Choroid plexus epithelial cell (primary cell): ENCODE measurements at regions not wholly inside any gene's neighbourhood (a gene's known extent, or its start where the extent isn't known, plus 50 kb on each side); places are given as distances from the start of the nearest gene placed in this dataset.
A peak's percentile ranks its signal among the peaks of the same experiment; 100 is the strongest.

Experiments
- DNase-seq: peaks from one replicate; pipeline ENCODE4 v3.0.0-alpha.2; 2010; ENCODE audit warnings: low read depth
- H3K4me3 ChIP-seq: 2 replicates; pipeline ENCODE4 v1.5.1; 2011; ENCODE audit warnings: low read depth, mild to moderate bottlenecking, control low read depth, low read length, moderate library complexity
- TF ChIP-seq, protein P1 (sequence below): conservative IDR thresholded peaks from 2 replicates; pipeline ENCODE4 v1.5.1; 2011; ENCODE audit warnings: low read depth, mild to moderate bottlenecking, control low read depth, inconsistent platforms, low read length, moderate library complexity

DNA sequence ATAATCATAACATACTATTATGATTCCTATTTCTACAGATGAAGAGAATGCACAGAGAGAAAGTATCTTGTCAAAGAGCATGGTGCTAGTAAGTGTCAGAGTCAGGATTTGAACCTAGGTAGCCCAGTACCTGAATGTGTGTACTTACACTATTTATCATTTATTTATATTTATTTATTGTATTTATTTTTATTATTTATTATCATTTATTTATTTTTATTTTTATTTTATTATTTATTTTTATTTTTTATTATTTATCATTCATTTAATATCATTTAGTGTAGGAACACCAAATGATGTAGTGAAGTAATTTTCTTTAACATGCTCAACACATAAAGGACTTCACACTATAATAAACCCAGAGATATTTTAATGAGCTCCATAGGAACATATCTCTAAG lies 209.4 kb upstream of the ZFP42 start:
- no peak for DNase-seq
- no peak overlapping the region for H3K4me3 ChIP-seq
- TF ChIP-seq, protein P1, sequence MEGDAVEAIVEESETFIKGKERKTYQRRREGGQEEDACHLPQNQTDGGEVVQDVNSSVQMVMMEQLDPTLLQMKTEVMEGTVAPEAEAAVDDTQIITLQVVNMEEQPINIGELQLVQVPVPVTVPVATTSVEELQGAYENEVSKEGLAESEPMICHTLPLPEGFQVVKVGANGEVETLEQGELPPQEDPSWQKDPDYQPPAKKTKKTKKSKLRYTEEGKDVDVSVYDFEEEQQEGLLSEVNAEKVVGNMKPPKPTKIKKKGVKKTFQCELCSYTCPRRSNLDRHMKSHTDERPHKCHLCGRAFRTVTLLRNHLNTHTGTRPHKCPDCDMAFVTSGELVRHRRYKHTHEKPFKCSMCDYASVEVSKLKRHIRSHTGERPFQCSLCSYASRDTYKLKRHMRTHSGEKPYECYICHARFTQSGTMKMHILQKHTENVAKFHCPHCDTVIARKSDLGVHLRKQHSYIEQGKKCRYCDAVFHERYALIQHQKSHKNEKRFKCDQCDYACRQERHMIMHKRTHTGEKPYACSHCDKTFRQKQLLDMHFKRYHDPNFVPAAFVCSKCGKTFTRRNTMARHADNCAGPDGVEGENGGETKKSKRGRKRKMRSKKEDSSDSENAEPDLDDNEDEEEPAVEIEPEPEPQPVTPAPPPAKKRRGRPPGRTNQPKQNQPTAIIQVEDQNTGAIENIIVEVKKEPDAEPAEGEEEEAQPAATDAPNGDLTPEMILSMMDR = no peak

DNA sequence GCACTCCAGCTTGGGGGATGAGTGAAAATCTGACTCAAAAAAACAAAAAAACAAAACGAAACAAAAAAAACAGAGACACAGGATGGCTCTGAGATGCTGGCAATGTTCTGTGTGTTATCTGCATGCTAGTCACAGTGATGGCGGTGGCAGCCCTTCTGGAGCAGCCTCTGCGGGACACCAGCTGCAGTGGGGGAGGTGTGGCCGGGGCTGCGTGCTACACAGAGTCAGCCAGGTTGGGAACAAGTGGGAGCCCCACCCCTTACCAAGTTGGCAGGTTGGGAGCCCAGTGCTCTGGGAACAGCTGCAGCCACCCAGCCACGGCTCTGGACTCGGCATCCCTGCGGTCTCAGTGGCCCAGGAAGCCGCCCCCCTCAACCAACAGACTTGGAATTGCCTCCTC lies 206.5 kb upstream of the ZFP42 start:
- no peak overlapping the region for H3K4me3 ChIP-seq
- TF ChIP-seq, protein P1 = no peak
- no peak for DNase-seq

DNA sequence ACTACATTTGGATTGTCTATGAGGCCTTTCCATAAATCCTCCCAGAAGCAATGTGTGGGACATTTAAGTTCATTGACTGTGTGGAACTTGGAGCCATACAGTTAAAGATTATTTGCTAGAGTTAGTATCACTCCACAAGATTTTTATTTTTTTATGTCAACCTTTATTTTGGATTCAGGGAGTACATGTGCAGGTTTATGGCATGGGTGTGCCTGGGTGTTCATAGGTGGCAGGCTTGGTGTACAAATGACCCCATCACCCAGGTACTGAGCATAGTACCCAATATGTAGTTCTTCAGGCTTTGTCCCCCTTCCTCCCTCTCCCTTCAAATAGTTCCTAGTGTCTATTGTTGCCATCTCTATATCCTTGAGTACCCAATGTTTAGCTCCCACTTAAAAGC lies 199.8 kb upstream of the ZFP42 start:
- no peak overlapping the region for H3K4me3 ChIP-seq
- no peak for DNase-seq

DNA sequence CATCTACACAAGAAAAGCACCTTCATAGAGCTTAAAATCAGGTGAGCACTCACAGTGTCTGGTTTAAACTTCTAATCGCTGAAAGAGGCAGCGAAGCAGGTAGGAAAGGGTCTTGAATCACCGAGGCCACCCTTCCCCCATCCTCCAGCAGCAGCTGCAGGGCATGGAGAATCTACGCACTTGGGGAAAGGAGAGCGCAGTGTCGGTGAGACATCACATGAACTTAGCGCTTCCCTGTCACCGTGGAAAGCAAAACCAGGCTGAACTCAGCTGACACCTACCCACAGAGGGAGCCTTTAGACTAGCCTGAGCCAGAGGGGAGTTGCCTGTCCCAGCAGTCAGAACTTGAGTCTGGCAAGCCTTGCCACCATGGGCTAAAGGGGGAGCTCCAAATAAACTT lies 197.2 kb upstream of the ZFP42 start:
- DNase-seq = no peak
- TF ChIP-seq, protein P1 = no peak
- no peak overlapping the region for H3K4me3 ChIP-seq

More for the DNA sequence above, 199.8 kb upstream of the ZFP42 start:
- TF ChIP-seq, protein P1 = no peak

DNA sequence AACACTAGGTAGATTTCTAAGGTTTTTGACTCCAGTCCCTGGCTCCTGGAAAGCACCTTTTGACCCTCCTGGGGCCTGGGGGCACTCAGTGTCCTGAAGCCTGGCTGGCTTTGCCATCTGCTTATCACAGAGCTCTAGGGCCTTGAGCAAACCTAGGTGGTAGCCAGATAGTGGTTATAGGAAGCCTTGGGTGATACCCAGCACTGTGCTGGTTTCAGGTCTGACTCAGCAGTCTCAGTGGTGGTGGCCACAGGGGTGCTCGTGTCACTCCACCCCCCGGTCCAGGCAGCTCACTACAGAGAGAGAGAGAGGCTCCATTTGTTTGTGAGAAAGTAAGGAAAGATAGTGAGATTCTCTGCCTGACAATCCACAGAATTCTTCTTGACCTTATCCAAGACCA lies 195.8 kb upstream of the ZFP42 start:
- TF ChIP-seq, protein P1 = no peak
- H3K4me3 ChIP-seq = no peak overlapping the region
- no peak for DNase-seq

DNA sequence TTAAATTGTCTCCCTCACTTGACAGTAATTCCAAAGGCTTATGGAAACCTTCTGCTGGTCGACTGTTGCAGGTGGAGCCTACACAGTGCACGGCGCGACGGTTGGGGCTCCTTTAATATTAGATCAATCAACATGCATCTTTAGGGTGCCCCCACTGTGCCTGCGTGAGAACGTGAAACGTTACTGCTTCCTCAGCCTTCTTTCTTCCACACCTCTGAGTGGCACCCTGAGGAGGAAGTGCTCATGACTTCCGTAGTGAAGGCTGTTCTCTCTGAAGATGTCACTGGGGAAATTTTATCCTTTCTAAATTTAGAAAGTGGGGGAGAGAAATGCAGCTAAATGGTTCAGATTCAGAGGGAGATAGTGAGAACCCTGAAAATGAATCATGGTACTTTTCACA lies 184.0 kb upstream of the ZFP42 start:
- no peak overlapping the region for H3K4me3 ChIP-seq
- DNase-seq = no peak
- TF ChIP-seq, protein P1 = no peak

DNA sequence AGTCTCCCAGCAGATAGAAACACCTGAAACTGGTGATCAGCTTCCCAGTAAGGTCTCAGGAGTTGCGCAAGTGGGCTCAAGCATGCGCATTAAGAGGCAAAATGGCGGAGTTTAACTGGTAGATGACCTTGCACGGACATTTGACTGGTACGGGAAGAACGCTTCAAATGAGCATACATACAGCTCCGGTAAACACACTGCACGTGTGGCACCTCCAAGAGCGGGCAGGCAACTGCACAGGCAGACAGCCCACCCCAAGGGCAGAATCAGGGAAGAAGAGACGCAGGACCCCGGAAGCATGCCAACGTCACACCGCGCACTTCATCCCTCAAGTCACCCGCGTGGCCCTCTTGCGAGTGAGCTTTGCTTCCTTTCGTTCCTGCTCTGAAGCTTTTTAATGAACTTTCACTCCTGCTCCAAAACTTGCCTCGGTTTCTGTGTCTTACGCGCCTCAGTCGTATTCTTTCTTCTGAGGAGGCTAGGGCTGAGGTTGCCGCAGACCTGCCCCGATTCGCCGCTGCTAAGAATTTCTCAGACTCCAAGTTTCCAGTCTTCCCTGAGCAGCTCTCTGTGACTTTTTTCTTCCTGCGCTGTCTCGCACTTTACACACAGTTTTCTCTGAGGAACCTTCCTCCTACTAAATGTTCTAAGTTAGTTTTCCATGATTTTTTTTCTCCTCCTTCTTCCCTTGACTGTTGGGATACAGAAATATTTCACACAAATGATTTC lies 180.7 kb upstream of the ZFP42 start:
- DNase-seq = peak; percentile 46
- TF ChIP-seq, protein P1 = no peak
- peak overlapping the region; percentile 65 for H3K4me3 ChIP-seq
